GM12872 (cell line): ENCODE measurements at regions not wholly inside any gene's neighbourhood (a gene's known extent, or its start where the extent isn't known, plus 50 kb on each side); places are given as distances from the start of the nearest gene placed in this dataset.

ENCODE experiments used
- CTCF ChIP-seq: IDR thresholded peaks from 3 replicates; pipeline ENCODE4 v1.5.1; 2011; ENCODE audit warnings: low read depth, mild to moderate bottlenecking, low read length, moderate library complexity; ENCODE audit not compliant: insufficient read depth

- no peak for TF ChIP-seq CTCF
Measured at GRCh38 chr4:67328018-67328278, 217.4 kb downstream of the CENPC start.

GRCh38 chr4:67327245-67328017 is 217.9 kb downstream of the CENPC start:
- TF ChIP-seq CTCF: peak; percentile 88

- no peak for TF ChIP-seq CTCF
Measured at GRCh38 chr4:67325791-67326190, 219.5 kb downstream of the CENPC start.

GRCh38 chr4:67320645-67321044 is 224.7 kb downstream of the CENPC start:
- no peak for TF ChIP-seq CTCF

- TF ChIP-seq CTCF: no peak
Measured at GRCh38 chr4:67292636-67293035, 252.7 kb downstream of the CENPC start.

- no peak for TF ChIP-seq CTCF
Measured at GRCh38 chr4:67292045-67292444, 253.3 kb downstream of the CENPC start.

- no peak for TF ChIP-seq CTCF
Measured at GRCh38 chr4:67291644-67292043, 253.7 kb downstream of the CENPC start.
